Cardiac fibroblast (primary cell): ENCODE measurements at regions not wholly inside any gene's neighbourhood (a gene's known extent, or its start where the extent isn't known, plus 50 kb on each side); places are given as distances from the start of the nearest gene placed in this dataset.

ENCODE experiments used
- DNase-seq, 2 donors: peaks; one replicate each; pipeline versions ENCODE4 v3.0.0 to v3.0.0-alpha.2; 2010; ENCODE audit warnings: low read depth in 2 of 2
- H3K4me3 ChIP-seq, 2 donors: replicated peaks in 1 of 2; 1 replicate in 1 of 2; 2 replicates in 1 of 2; pipeline ENCODE4 v1.5.1; 2011; ENCODE audit warnings: low read depth in 2 of 2, low read length in 2 of 2, mild to moderate bottlenecking in 2 of 2, moderate library complexity in 1 of 2
- CTCF ChIP-seq: IDR thresholded peaks from one replicate; pipeline ENCODE4 v1.5.1; 2011; ENCODE audit warnings: low read depth, mild to moderate bottlenecking, low read length, inconsistent platforms

- no peak for DNase-seq
- no peak for TF ChIP-seq CTCF
- no peak overlapping the region for H3K4me3 ChIP-seq
Observed at GRCh38 chr10:78527296-78527695, 493.6 kb downstream of the RPS24 start.

DNA sequence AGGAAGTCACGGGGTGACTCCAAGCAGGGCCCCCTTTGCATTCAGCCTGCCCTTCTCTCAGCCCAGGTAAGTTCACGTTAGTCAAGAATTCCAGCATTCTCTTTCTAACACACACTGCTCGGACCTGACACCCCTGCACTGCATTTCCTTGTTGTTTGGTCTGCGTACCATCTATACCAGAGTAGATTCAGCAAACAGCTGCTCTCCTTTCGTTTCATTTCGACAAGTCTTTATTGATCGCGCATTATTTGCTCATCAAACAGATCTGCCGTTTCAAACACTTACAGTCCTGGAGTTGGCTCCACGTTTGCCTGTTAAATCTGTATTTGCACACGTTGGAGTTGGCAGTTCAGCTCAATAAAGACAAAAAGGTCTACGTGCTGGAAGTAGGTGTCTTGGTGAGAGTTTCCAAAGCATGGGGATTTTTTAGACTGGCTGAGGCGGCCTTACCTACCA, 495.1 kb downstream of the RPS24 start:
- no peak overlapping the region for H3K4me3 ChIP-seq
- no peak for DNase-seq
- TF ChIP-seq CTCF, result no peak

GRCh38 chr10:78529262-78529661, 495.6 kb downstream of the RPS24 start:
- TF ChIP-seq CTCF, result no peak
- no peak for DNase-seq

DNA sequence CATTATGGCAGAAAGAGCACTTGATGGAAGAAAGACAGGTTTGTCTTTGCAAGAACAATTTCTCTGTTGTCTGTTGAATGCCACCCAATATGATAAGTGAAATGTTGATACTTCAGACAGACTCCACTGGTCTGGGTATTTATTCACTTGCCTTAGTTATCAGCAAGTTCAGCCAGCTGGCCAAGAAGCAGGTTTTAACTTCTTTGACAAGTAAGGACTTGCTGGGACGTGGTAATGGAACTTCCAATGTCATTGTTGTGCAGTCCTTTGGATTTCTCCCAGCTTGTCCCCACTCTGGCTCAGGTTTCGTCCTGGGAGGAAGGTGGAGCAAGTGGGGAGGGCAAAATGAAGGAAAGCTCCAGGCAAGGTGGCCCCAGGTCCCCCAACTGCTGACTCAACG, 497.4 kb downstream of the RPS24 start:
- H3K4me3 ChIP-seq, result no peak overlapping the region
- TF ChIP-seq CTCF, result no peak
- DNase-seq, result no peak

More at GRCh38 chr10:78529262-78529661, 495.6 kb downstream of the RPS24 start:
- no peak overlapping the region for H3K4me3 ChIP-seq

DNA sequence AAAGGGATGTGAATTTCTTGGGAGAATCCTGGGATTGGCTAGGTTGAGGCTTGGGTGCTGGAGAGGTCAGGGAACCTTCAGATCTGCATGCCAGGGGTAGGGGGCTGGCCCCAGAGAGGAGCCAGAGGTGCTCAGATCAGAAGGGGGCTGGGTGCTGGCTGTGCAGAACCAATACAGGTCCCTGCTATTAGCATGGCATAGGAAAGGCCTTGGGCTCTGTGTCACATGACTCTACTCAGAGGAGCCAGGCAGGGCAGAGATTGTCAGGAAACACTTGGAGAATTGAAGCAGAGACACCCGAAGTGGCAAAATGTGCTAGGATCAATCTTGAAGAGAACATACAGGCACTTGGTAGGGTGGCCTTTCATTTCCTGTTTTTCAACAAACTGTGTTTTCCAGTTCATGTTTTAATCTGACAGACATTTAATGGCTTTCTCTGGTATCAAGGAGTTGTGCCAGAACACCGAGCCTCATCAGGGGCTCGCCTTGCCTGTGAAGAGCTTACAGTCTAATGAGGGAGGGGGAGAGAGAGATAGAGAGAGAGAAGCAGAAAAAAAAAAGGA, 498.9 kb downstream of the RPS24 start:
- no peak for DNase-seq
- TF ChIP-seq CTCF, result no peak
- no peak overlapping the region for H3K4me3 ChIP-seq

DNA sequence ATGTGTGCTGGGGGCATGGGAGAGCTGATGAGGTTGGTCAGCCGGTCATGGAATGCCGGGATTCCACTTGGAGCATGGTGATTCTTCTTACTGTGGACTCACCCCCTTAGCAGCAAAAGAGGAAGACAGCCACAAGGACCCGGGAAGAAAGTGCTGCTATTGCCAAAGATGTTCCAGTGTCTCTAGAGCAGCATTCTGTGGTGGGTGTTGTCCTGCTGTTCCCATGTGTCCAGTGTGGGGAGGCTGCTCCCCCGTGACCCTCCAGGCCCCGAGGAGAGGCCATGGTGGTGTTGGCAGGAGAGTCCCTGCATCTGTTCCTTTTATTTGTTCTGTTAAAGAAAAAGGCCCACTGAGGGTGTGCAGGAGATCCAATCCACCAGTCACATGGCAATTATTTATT, 499.4 kb downstream of the RPS24 start:
- H3K4me3 ChIP-seq, result no peak overlapping the region
- DNase-seq, result no peak
- TF ChIP-seq CTCF, result no peak

DNA sequence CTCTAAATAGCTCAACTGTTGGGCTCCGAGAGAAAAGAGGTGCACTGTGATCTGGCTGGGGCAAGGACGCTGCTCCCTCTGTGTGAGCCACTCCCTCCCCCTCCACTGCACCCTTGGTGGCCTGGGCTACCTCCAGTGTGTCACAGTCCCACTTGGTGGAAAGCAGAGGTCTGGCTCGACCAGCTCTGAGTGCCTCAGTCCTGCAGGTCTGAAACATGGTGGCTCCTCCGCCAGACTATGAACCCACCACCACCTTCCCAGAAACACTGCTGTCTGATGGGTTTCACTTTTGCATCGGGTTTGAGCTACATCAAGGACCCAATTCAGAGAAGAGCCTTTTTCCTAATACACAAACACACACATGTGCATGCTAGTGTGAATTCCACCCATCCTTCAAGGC, 500.1 kb downstream of the RPS24 start:
- no peak for TF ChIP-seq CTCF
- H3K4me3 ChIP-seq, result no peak overlapping the region
- no peak for DNase-seq
